GM21526 (cell line): ENCODE measurements at regions not wholly inside any gene's neighbourhood (a gene's known extent, or its start where the extent isn't known, plus 50 kb on each side); places are given as distances from the start of the nearest gene placed in this dataset.

Source experiments
- ATAC-seq: cut with Tn5 transposase; IDR thresholded peaks from one replicate; pipeline ENCODE4 v1.9.1; 2021; ENCODE audit warnings: moderate library complexity; ENCODE audit not compliant: unreplicated experiment, low FRiP score

DNA sequence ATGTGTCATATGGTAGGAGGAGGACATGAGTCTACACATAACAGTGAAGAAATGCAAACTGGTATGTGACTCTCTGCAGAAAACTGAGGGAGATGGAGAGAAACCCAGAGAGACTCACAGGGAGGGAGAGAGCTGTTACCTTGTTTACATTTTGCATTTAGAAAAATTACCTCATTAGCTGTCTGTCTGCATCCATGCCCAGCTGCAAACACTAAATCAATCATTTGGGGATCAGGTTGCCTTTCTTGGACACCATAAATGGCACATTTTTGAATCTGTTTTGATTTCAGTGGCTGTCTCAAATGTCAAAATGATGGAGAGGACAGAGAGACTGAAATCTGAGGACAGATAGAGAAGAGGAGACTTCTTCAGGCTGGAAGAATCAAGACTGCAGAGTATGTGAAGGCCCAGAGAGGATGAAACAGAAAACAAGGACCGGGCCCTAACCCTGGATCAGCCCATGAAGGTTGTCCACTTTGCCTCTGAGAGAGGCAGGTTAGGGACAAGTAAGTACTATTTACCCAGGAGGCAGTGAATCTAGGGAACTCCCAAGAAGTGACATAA, 92.2 kb downstream of the UNC5CL start:
- ATAC-seq: no peak

GRCh38 chr6:40937491-40937890, 101.5 kb downstream of the UNC5CL start:
- ATAC-seq: no peak

- ATAC-seq: no peak
These were observed 102.2 kb downstream of the UNC5CL start for GRCh38 chr6:40936818-40937251.

DNA sequence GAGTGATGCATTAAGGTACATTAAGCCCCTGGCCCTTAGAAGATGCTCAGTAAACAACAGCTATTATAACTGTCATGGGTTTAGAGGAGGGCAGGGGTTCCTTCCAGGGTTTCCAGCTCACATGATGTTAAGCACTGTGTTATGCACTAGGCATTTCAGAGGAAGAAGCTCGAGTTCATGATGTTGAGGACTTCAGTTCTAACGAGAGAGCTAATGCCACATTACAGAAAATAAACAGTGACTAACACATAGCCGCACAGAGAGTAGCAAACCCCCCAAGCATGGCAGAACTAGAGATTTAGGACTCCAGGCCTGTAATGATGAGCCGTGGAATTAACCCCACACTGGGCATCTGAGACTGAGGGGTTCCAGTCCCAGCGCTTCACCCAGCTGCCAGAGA, 105.2 kb downstream of the UNC5CL start:
- ATAC-seq: no peak

GRCh38 chr6:40932953-40933352, 106.1 kb downstream of the UNC5CL start:
- no peak for ATAC-seq

DNA sequence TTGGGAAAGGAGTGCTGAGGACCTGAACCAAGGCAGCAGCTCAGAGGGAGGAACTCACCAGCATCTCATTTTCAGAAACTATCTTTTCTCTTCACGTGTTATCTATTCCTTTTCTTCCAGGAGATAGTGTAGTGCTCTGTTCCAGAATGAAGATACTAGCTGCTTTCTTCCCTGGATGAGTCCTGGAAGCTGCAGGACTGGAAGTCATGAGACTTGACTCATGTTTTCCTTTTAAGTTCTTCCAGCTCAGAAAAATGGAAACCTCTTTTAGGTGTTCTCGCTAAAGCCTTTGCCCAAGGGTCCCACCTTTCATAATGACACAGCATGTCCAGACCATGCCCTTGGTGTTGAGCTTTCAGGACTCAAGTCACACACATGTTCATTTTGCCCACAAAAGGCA, 106.7 kb downstream of the UNC5CL start:
- no peak for ATAC-seq

GRCh38 chr6:40931931-40932330, 107.1 kb downstream of the UNC5CL start:
- ATAC-seq: no peak

DNA sequence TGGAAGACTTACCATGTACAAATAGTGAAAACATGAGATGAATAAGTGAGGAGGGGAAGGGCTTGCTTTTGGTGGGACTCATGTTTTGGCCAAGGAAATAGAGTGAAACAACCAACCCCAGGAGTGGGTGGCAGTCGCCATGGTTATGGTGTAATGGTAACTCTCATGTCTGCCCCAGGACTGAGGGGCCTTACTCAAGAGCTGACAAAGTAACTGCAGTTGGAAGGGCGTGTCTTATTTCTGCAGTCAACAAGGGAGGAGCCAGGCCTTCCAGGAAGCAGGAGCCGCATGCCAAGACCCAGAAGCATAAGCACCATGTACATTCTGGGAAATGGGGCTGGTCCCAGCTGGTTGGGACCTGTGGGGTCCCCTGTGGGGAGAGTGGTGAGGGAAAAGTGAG, 108.5 kb downstream of the UNC5CL start:
- ATAC-seq: no peak

- no peak for ATAC-seq
These were observed 109.0 kb downstream of the UNC5CL start for GRCh38 chr6:40930045-40930444.

GRCh38 chr6:40929176-40929575, 109.8 kb downstream of the UNC5CL start:
- no peak for ATAC-seq

GRCh38 chr6:40928763-40929162, 110.3 kb downstream of the UNC5CL start:
- ATAC-seq: no peak

DNA sequence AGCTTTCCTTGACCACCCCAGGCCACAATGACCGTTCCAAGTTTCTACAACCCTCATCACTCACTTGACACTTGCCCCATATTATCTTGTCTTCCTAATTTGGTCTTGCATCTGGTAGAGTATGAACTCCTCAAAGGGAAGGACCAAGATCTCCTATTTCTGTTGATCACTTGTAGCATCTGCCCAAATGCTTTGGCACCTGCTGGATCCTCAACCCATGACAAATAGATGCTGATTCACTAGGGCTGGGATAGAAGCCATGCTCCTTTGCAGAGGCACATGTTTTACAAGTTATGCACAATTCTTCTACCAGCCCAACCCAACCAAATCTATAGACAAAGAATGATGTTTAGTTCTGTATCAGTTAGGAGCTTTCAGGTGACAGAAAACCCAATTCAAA, 110.7 kb downstream of the UNC5CL start:
- ATAC-seq: no peak

GRCh38 chr6:40925341-40925740, 113.7 kb downstream of the UNC5CL start:
- no peak for ATAC-seq

- no peak for ATAC-seq
These were observed 114.2 kb downstream of the UNC5CL start for GRCh38 chr6:40924839-40925238.

DNA sequence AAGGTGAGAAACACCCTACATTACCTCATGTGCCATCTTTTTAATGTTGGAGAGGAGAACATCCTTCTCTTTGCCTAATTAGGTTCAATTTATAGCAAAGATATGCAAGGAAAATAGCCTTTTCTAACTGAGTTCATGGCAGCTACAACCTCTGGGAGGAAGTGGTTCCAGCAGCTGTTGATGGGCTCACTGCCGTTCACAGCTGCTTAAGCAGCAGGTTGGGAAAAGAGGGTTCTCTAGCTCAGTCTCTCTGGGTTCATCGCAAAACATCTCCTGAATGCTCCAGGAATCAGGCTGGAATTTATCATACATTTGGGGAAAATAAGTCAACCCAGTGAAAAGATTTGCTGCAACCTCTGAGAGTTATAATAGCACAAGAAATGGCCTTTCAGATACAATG, 115.1 kb downstream of the UNC5CL start:
- no peak for ATAC-seq

- ATAC-seq: no peak
These were observed 115.7 kb downstream of the UNC5CL start for GRCh38 chr6:40923326-40923725.

DNA sequence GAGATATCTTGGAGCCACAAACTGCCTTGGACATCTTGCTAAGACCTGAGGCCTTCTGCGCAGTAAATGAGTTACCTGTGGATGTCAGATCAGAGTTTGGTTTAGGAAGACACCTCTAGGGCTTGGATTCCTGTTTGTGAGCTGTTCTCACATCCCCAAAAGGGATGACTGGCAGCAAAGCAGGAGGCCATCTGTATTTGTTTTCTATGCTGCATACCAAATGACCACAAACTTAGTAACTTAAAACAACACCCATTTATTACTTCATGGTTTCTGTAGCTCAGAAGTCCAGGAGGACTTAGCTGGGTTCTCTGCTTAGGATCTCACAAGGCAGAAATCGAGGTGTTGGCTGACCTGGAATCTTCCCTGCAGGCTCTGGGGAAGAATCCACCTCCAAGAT, 116.7 kb downstream of the UNC5CL start:
- no peak for ATAC-seq

GRCh38 chr6:40918040-40918651, 120.9 kb downstream of the UNC5CL start:
- ATAC-seq: no peak

GRCh38 chr6:40917603-40918002, 121.4 kb downstream of the UNC5CL start:
- no peak for ATAC-seq

DNA sequence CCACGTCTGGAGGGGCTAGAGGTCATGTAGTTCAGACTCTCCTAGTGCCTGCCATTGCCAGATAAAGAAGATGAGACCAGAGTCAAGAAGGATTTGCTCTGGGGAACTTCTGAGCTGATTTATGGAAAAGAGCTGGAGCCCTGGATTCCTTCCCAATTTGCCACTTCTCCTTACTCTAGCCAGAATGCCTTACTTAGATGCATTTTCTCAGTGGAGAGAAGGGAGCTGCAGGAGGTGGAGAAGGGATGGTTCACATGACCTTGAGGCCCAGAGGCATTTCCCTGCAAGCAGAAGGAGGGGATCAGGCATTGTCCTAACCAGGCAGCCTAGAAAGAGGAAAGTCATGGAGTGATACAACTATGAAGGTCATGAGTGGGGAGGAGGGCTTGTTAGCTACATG, 122.2 kb downstream of the UNC5CL start:
- no peak for ATAC-seq

- no peak for ATAC-seq
These were observed 123.9 kb downstream of the UNC5CL start for GRCh38 chr6:40915165-40915564.

GRCh38 chr6:40914005-40914404, 125.0 kb downstream of the UNC5CL start:
- ATAC-seq: no peak
